Breast epithelium (tissue), 3 donors: ENCODE measurements at regions not wholly inside any gene's neighbourhood (a gene's known extent, or its start where the extent isn't known, plus 50 kb on each side); places are given as distances from the start of the nearest gene placed in this dataset.

Experiments used
- POLR2A ChIP-seq: fragments of 450-650 bp; IDR thresholded peaks from one replicate; pipeline ENCODE4 v1.6.1; 2016; ENCODE audit warnings: antibody characterized with exemption, mild to moderate bottlenecking, moderate library complexity
- POLR2AphosphoS5 ChIP-seq, 3 donors: sonication (generic); formaldehyde crosslinking; IDR thresholded peaks; one replicate each; pipeline ENCODE4 v1.6.1; 2017; ENCODE audit warnings: antibody characterized with exemption in 3 of 3
- TF ChIP-seq, protein P1 (sequence below), 3 donors: fragments of 450-650 bp; IDR thresholded peaks; one replicate each; pipeline ENCODE4 v1.5.1; 2016 to 2017; ENCODE audit warnings: antibody characterized with exemption in 3 of 3, mild to moderate bottlenecking in 3 of 3, moderate library complexity in 3 of 3

DNA sequence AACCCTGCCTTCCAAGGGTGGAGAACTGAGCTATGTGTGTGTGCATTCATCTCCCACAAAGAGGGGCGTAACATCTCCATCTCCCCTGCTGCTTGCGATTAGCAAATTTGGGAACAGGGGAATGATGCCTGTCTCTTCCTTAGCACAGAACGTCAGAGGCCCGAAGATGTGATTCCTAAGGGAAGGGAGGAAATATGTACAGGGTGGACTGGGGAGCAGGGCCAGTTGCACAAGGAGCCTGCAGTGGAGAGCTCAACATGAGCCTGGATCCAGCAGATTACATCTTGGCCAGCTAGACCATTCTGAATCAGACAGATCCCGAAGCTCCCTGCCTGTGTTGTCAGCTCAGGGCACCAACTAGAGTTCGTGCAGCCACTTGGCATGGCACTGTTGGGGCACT is 118.1 kb downstream of the NGF start:
- TF ChIP-seq, protein P1, sequence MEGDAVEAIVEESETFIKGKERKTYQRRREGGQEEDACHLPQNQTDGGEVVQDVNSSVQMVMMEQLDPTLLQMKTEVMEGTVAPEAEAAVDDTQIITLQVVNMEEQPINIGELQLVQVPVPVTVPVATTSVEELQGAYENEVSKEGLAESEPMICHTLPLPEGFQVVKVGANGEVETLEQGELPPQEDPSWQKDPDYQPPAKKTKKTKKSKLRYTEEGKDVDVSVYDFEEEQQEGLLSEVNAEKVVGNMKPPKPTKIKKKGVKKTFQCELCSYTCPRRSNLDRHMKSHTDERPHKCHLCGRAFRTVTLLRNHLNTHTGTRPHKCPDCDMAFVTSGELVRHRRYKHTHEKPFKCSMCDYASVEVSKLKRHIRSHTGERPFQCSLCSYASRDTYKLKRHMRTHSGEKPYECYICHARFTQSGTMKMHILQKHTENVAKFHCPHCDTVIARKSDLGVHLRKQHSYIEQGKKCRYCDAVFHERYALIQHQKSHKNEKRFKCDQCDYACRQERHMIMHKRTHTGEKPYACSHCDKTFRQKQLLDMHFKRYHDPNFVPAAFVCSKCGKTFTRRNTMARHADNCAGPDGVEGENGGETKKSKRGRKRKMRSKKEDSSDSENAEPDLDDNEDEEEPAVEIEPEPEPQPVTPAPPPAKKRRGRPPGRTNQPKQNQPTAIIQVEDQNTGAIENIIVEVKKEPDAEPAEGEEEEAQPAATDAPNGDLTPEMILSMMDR (IDR thresholded peaks at IDR 0.05): no peak
- TF ChIP-seq POLR2A: no peak
- no peak for TF ChIP-seq POLR2AphosphoS5 (IDR thresholded peaks at IDR 0.05)
